ENCODE measurements at regions not wholly inside any gene's neighbourhood (a gene's known extent, or its start where the extent isn't known, plus 50 kb on each side); places are given as distances from the start of the nearest gene placed in this dataset.

DNA sequence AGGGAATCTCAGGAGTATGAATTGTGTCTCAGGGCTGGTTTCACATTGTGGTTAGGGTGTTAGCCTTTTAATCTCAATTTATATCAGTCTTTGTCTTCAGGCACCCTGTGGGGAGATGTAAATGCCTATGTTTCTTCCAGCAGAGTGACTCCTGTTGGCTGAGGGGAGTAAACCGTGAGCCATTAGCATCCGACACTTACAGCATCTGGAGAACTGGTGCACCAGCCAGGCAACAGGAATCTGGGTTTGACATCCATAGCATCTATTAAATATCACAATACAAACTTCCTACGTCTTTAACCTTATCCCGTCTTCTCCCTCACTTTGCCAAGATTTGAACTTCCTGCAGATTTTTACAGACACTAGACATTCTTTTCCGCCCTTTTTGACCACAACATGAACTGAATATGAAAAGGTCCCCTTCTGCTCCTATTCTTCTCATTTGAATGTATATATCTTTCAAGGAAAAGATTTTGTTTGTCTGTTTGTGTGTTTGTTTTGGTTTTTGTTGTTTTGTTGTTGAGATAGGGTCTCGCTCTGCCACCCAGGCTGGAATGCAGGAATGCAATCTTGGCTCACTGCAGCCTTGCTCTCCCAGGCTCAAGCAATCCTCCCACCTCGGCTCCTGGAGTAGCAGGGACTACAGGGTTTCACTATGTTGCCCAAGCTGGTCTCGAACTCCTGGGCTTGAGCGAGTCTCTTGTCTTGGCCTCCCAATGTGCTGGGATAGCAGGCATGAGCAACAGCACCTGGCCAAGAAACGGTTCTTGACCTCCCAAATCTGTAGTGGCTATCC lies 626.2 kb downstream of the TLR4 start:
- Mint-ChIP-seq H3K36me3 (ENCODE audit: low read depth) (no peaks in the 10 kb centered on the region), H3K4me3 (no peak overlapping the region), H3K9me3 (no peaks in the 10 kb centered on the region), H3K4me1 (peaks cover 6% of the 10 kb centered on the region), H3K27ac (ENCODE audit: unreplicated experiment) (no peak overlapping the region), H3K27me3 (ENCODE audit: low read depth) (no peaks in the 10 kb centered on the region)
- TF ChIP-seq CTCF (conservative IDR thresholded peaks at IDR 0.05): no peak
- DNase-seq (ENCODE audit: low read depth, low spot score): no peak

DNA sequence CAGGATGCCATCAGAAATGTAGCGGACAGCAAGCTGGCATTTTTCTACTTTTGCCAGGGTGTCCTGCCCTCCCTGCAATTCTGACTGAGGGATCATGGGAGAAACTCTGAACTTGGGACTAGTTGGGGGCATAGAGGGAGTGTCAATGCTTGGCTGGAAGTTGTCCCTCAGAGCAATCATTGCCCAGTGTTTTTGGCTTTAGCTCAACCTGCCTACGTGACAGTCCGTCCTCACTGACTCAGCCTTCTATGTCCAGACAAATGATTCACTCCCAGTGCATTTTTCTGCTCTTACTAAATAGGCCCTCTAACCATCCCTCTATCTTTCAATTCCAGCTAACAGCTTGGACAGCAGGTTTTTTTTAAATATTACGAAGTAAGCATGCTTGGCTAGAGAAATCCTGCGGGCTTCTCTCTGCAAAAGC lies 627.4 kb downstream of the TLR4 start:
- Mint-ChIP-seq H3K27ac (ENCODE audit: unreplicated experiment) (no peak overlapping the region), H3K4me3 (no peak overlapping the region), H3K9me3 (no peaks in the 10 kb centered on the region), H3K4me1 (peaks cover 6% of the 10 kb centered on the region), H3K27me3 (ENCODE audit: low read depth) (no peaks in the 10 kb centered on the region), H3K36me3 (ENCODE audit: low read depth) (no peaks in the 10 kb centered on the region)
- no peak for DNase-seq (ENCODE audit: low read depth, low spot score)
- TF ChIP-seq CTCF (conservative IDR thresholded peaks at IDR 0.05): no peak

DNA sequence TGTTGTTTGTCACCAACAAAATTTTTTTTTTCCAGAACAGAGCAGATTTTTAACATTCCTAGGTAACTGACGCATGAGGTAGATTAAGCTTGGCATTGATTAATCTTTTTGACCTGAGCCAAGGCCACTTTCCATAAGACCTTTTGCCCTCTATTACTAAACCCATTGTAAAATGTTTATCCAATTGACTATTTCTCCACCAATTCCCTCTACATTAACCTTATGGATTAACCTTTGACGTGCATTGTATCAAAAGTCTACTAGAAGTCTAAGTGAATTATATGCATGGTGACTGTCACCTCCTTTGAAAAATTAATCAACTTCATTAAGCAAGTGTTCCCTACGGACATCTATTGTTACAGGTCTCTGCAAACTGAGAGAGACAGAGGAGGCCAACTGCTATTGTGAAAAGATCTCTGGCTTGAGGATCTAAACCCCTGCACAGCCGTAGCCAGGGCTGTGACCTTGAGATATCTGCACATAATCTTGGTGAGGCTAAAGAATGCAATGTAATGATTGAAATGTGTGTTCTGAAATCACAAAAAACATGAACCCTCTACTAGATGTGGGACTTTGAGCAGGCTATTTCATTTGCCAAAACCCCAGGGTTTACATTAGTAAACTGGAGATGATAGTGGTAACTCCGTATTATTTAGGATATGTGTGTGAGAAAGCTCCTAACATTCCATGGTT lies 632.2 kb downstream of the TLR4 start:
- H3K27ac Mint-ChIP-seq (ENCODE audit: unreplicated experiment): no peak overlapping the region

DNA sequence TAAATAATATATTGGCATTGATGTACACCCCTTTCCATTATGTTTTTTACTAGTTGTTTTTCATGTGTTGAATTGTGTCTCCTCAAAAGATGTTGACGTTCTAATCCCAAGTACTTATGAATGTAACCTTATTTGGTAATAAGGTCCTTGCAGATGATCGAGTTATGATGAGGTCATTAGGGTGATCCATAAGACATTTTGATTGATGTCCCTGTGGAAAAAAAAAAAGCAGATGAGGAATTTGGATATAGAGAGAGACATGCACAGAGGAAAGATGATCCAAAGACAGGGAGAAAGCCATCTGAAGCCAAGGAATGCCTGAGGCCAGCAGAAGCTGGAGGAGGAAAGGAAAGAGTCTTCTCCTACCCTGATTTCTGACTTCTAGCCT lies 632.7 kb downstream of the TLR4 start:
- Mint-ChIP-seq H3K4me1 (peaks cover 10% of the 10 kb centered on the region), H3K27me3 (ENCODE audit: low read depth) (peaks cover 2% of the 10 kb centered on the region), H3K36me3 (ENCODE audit: low read depth) (no peaks in the 10 kb centered on the region), H3K27ac (ENCODE audit: unreplicated experiment) (no peak overlapping the region), H3K9me3 (no peaks in the 10 kb centered on the region), H3K4me3 (no peak overlapping the region)
- no peak for DNase-seq (ENCODE audit: low read depth, low spot score)
- TF ChIP-seq CTCF (conservative IDR thresholded peaks at IDR 0.05): no peak

More for the DNA sequence above, 632.2 kb downstream of the TLR4 start:
- H3K9me3 Mint-ChIP-seq: no peaks in the 10 kb centered on the region
- no peak overlapping the region for H3K4me3 Mint-ChIP-seq
- DNase-seq (ENCODE audit: low read depth, low spot score): no peak
- H3K36me3 Mint-ChIP-seq (ENCODE audit: low read depth): no peaks in the 10 kb centered on the region
- H3K27me3 Mint-ChIP-seq (ENCODE audit: low read depth): peaks cover 2% of the 10 kb centered on the region
- H3K4me1 Mint-ChIP-seq: peaks cover 10% of the 10 kb centered on the region
- no peak for TF ChIP-seq CTCF (conservative IDR thresholded peaks at IDR 0.05)

DNA sequence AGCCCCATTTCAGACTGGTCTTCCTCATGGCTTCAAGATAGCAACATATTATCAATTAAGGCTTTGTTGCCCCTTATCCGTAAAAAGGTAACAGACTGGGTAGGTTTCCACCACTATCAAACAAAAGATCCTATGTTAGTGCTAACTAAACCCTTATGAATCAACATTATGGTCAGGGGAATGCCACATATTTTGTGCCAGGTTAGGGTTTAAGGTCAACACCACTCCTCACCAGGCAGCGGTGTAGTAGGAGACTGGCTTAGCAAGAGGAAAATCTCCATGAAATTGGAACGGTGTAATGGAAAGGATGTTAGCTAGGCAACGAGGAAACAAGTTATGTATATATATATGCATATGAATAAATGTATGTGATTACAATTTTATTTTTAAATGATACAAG lies 655.8 kb downstream of the TLR4 start:
- H3K27me3 Mint-ChIP-seq (ENCODE audit: low read depth): no peaks in the 10 kb centered on the region
- H3K36me3 Mint-ChIP-seq (ENCODE audit: low read depth): no peaks in the 10 kb centered on the region
- TF ChIP-seq CTCF (conservative IDR thresholded peaks at IDR 0.05): no peak
- DNase-seq (ENCODE audit: low read depth, low spot score): no peak
- H3K9me3 Mint-ChIP-seq: no peaks in the 10 kb centered on the region
- H3K4me3 Mint-ChIP-seq: no peak overlapping the region
- H3K4me1 Mint-ChIP-seq: no peaks in the 10 kb centered on the region
- H3K27ac Mint-ChIP-seq (ENCODE audit: unreplicated experiment): no peak overlapping the region
